Transverse colon (tissue), 4 donors: ENCODE measurements at regions not wholly inside any gene's neighbourhood (a gene's known extent, or its start where the extent isn't known, plus 50 kb on each side); places are given as distances from the start of the nearest gene placed in this dataset.

Experiments used
- DNase-seq: peaks from one replicate; pipeline ENCODE4 v3.0.0-alpha.2; 2019
- H3K27ac ChIP-seq, 4 donors: fragments of 200-600 bp; sonication (generic); 2 replicates each; pipeline ENCODE4 v1.5.1; 2016 to 2018; ENCODE audit warnings: inconsistent platforms in 4 of 4
- H3K27me3 ChIP-seq: fragments of 200-600 bp; sonication (generic); 2 replicates; pipeline ENCODE4 v1.5.1; 2017; ENCODE audit warnings: inconsistent platforms
- H3K36me3 ChIP-seq, 4 donors: fragments of 200-600 bp; sonication (generic); 2 replicates each; pipeline ENCODE4 v1.5.1; 2017 to 2019; ENCODE audit warnings: inconsistent platforms in 4 of 4
- H3K4me1 ChIP-seq, 4 donors: fragments of 200-600 bp; sonication (generic); 2 replicates each; pipeline ENCODE4 v1.5.1; 2017 to 2020; ENCODE audit warnings: inconsistent platforms in 4 of 4
- H3K4me3 ChIP-seq, 4 donors: fragments of 200-600 bp; sonication (generic); 1 replicate in 1 of 4; 2 replicates in 3 of 4; pipeline versions ENCODE4 v1.5.1 to v1.6.1; 2017 to 2019; ENCODE audit warnings: inconsistent platforms in 4 of 4
- H3K9me3 ChIP-seq, 2 donors: fragments of 200-600 bp; sonication (generic); 2 replicates each; pipeline ENCODE4 v1.5.1; 2017 to 2019; ENCODE audit warnings: inconsistent platforms in 2 of 2
- CTCF ChIP-seq, 5 experiments: fragments of 200-600 bp in 3 of 5; fragments of 450-650 bp in 2 of 5; sonication (generic) in 3 of 5; IDR thresholded peaks; 1 replicate in 2 of 5; 2 replicates in 3 of 5; pipeline ENCODE4 v1.5.1; 2016 to 2017; ENCODE audit warnings: antibody characterized with exemption in 5 of 5, inconsistent platforms in 3 of 5, mild to moderate bottlenecking in 2 of 5, moderate library complexity in 1 of 5
- EP300 ChIP-seq: sonication (generic); formaldehyde crosslinking; IDR thresholded peaks from one replicate; pipeline ENCODE4 v1.6.1; 2017; ENCODE audit warnings: antibody characterized with exemption, low read depth
- POLR2A ChIP-seq: fragments of 450-650 bp; IDR thresholded peaks from one replicate; pipeline ENCODE4 v1.6.1; 2016; ENCODE audit warnings: antibody characterized with exemption, mild to moderate bottlenecking, moderate library complexity
- POLR2AphosphoS5 ChIP-seq, 3 donors: sonication (generic); formaldehyde crosslinking; IDR thresholded peaks; one replicate each; pipeline ENCODE4 v1.6.1; 2016; ENCODE audit warnings: antibody characterized with exemption in 3 of 3
- WGBS, 2 donors: methylation state at CpG; one replicate each; pipeline ENCODE4 v1.1.5; 2018; ENCODE audit warnings: low coverage in 1 of 2; 5-methylcytosine and 5-hydroxymethylcytosine counted together
- in situ Hi-C, 4 donors: fragments of 200-750 bp; cut with MboI; loops; one replicate each; pipeline versions ENCODE4 v1.15.0 to v1.15.1; 2017; ENCODE audit warnings: low sequenced_read_pairs in 3 of 4, low pct_ligation_motif_present in 1 of 4, low pct_unique_long_range_greater_than_20kb in 1 of 4
- intact Hi-C: fragments of 100-400 bp; cut with DNase I; formaldehyde crosslinking; loops from one replicate; pipeline ENCODE4 v1.15.1; 2023; ENCODE audit warnings: low total_unique reads

GRCh38 chr4:170256807-170257206 is 167.1 kb upstream of the AADAT start:
- intact Hi-C loops, result no loop called here
- no peaks in the 10 kb centered on the region for H3K36me3 ChIP-seq
- no peak for TF ChIP-seq EP300
- TF ChIP-seq CTCF (IDR thresholded peaks at IDR 0.05), result no peak
- no peak for TF ChIP-seq POLR2A
- no peak for TF ChIP-seq POLR2AphosphoS5 (IDR thresholded peaks at IDR 0.05)
- in situ Hi-C loops, result no loop called here
- H3K27me3 ChIP-seq, result no peaks in the 10 kb centered on the region
- no peak for DNase-seq
- no peaks in the 10 kb centered on the region for H3K4me1 ChIP-seq
- H3K9me3 ChIP-seq, result no peaks in the 10 kb centered on the region
- H3K4me3 ChIP-seq, result no peak overlapping the region
- H3K27ac ChIP-seq, result no peak overlapping the region

DNA sequence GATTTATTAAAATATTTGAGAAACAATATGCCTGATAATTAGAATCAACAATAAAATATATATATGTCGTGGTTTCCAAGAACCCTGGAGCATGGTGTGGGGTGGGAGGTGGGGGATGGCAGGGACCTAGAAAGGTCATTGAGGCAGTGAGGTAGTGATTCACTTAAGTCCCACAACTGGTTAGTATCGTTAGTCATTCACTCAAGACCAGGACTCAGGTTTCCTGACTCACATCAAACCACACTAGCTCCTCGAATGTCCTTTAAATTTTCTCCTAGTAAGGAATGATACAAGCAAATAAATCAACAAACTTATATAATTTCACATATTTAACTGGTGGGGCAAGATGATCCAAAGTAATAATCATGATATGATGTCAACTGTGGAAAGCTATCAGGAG is 158.8 kb upstream of the AADAT start:
- Histone ChIP-seq H3K4me1 (peaks cover 0 to 10% (median 3%) of the 10 kb centered on the region in 4 donors), H3K9me3 (no peaks in the 10 kb centered on the region), H3K27me3 (no peaks in the 10 kb centered on the region), H3K4me3 (no peak overlapping the region), H3K36me3 (no peaks in the 10 kb centered on the region), H3K27ac (no peak overlapping the region)
- in situ Hi-C loops (no loop called here), intact Hi-C loops (no loop called here)
- no peak for DNase-seq
- WGBS, 2 donors, result 74 to 90% methylated on average over 3 of the region's 3 CpGs
- TF ChIP-seq POLR2A (no peak), POLR2AphosphoS5 (IDR thresholded peaks at IDR 0.05) (no peak), EP300 (no peak), CTCF (IDR thresholded peaks at IDR 0.05) (no peak)

DNA sequence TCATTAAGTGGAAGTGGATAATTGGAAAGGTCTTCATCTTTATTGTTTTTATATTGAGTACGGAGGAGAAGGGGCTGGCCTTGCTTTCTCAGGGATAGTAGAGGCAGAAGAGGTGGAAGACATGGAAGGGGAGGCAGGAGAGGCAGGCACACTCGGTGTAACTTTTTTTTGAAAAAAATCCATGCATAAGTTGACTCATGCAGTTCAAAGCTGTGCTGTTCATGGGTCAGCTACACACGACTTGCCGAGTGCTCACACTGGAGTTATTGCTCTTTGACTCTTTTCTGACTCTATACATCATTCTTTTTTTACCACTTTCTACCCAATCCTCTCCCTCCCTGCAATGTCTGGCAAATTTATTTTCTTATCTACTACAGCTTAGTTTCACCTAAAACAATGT is 158.3 kb upstream of the AADAT start:
- Histone ChIP-seq H3K36me3 (no peaks in the 10 kb centered on the region), H3K9me3 (no peaks in the 10 kb centered on the region), H3K27ac (no peak overlapping the region), H3K4me3 (no peak overlapping the region), H3K27me3 (no peaks in the 10 kb centered on the region), H3K4me1 (peaks cover 0 to 10% (median 3%) of the 10 kb centered on the region in 4 donors)
- in situ Hi-C loops, result no loop called here
- TF ChIP-seq CTCF (IDR thresholded peaks at IDR 0.05) (no peak), POLR2A (no peak), EP300 (no peak), POLR2AphosphoS5 (IDR thresholded peaks at IDR 0.05) (no peak)
- WGBS, 2 donors, result 25 to 39% methylated on average over 4 of the region's 4 CpGs
- intact Hi-C loops, result no loop called here
- no peak for DNase-seq

DNA sequence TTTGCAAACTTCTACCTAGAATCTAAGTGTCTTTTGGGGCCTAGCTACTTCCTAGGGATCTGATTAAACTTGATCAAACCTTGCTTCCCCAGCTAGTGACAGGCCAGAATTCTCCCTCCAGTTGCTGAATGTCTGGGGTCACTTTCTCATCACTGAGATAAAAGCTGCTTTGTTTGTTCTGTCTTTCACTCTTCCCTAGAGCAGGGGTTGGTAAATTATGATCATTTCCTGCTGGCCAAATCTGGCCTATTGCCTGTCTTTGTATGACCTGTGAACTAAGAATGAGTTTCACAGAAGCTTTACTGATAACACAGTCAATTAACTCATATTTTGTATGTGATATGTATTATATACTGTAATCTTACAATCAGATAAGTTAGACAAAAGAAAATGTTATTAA is 157.8 kb upstream of the AADAT start:
- Histone ChIP-seq H3K4me3 (no peak overlapping the region), H3K27me3 (no peaks in the 10 kb centered on the region), H3K4me1 (peaks cover 0 to 10% (median 3%) of the 10 kb centered on the region in 4 donors), H3K36me3 (no peaks in the 10 kb centered on the region), H3K9me3 (no peaks in the 10 kb centered on the region), H3K27ac (no peak overlapping the region)
- intact Hi-C loops (no loop called here), in situ Hi-C loops (no loop called here)
- DNase-seq, result no peak
- TF ChIP-seq EP300, result no peak
- TF ChIP-seq POLR2AphosphoS5 (IDR thresholded peaks at IDR 0.05), result no peak
- TF ChIP-seq POLR2A, result no peak

GRCh38 chr4:170243662-170244288 is 154.0 kb upstream of the AADAT start:
- Histone ChIP-seq H3K27ac (no peak overlapping the region), H3K9me3 (no peaks in the 10 kb centered on the region), H3K4me1 (peaks cover 0 to 10% (median 3%) of the 10 kb centered on the region in 4 donors), H3K4me3 (no peak overlapping the region), H3K27me3 (no peaks in the 10 kb centered on the region), H3K36me3 (no peaks in the 10 kb centered on the region)
- in situ Hi-C loops, result no loop called here
- TF ChIP-seq EP300, result no peak
- intact Hi-C loops, result no loop called here
- DNase-seq, result no peak
- WGBS, 2 donors, result 73% methylated on average over 2 of the region's 2 CpGs; no CpG with 5 or more reads in 1 of the 2 donors
